GM12878 (cell line): ENCODE measurements at regions not wholly inside any gene's neighbourhood (a gene's known extent, or its start where the extent isn't known, plus 50 kb on each side); places are given as distances from the start of the nearest gene placed in this dataset.

Experiments used
- ATAC-seq: fragments of 200-7000 bp; cut with Tn5 transposase; 3 replicates; pipeline ENCODE4 v1.9.1; 2020; ENCODE audit warnings: mild to moderate bottlenecking, moderate library complexity
- BruUV-seq: library from RNA; stranded (reverse); fragments of 400-500 nt; replicated peaks from 2 replicates; lab custom pipeline; 2021; lab: Mats Ljungman, UMichigan
- CTCF ChIA-PET: fragments of 300-600 bp; sonication (Branson Sonifier 250); formaldehyde crosslinking; extraction: SDS; loops from one replicate; lab custom pipeline; 2021; ENCODE audit warnings: inconsistent platforms; lab: Yijun Ruan, JAX
- POLR2A ChIA-PET: fragments of 350-600 bp; formaldehyde crosslinking; extraction: SDS; loops from one replicate; lab custom pipeline; 2021; ENCODE audit warnings: inconsistent platforms; lab: Charles Lee
- RAD21 ChIA-PET: fragments of 300-600 bp; sonication (Branson Sonifier 250); formaldehyde crosslinking; loops from one replicate; lab custom pipeline; 2023; ENCODE audit warnings: antibody characterized with exemption; ENCODE audit not compliant: unreplicated experiment; lab: Charles Lee
- SMC1A ChIA-PET: fragments of 300-600 bp; sonication (Branson Sonifier 250); formaldehyde crosslinking; loops from one replicate; lab custom pipeline; 2023; ENCODE audit not compliant: unreplicated experiment, uncharacterized antibody; lab: Charles Lee
- DNase-seq: peaks from one replicate; pipeline ENCODE4 v3.0.0-alpha.2; 2011; ENCODE audit warnings: low read depth, low spot score
- FAIRE-seq: peaks from 3 replicates; lab custom pipeline; 2011; peaks lifted over from hg19 to GRCh38; lab: Jason Lieb, UNC
- H2AFZ ChIP-seq: 2 replicates; pipeline ENCODE4 v1.6.0; 2011; ENCODE audit warnings: low read depth, low read length, control low read depth; ENCODE audit not compliant: control insufficient read depth
- H3K27ac ChIP-seq: 2 replicates; pipeline ENCODE4 v1.5.1; 2011; ENCODE audit warnings: control low read depth; ENCODE audit not compliant: control insufficient read depth, insufficient read depth
- H3K27me3 ChIP-seq, 2 experiments: replicated peaks in 1 of 2; 2 replicates each; pipeline versions ENCODE4 v1.6.0 to v1.6.1; 2011; ENCODE audit warnings: low read length in 1 of 2; ENCODE audit not compliant: control insufficient read depth in 2 of 2, insufficient read depth in 2 of 2
- H3K36me3 ChIP-seq, 2 experiments: 2 replicates each; pipeline ENCODE4 v1.5.1; 2011; ENCODE audit warnings: low read length in 1 of 2; ENCODE audit not compliant: control insufficient read depth in 2 of 2, insufficient read depth in 2 of 2
- H3K4me1 ChIP-seq: 2 replicates; pipeline ENCODE4 v1.6.1; 2011; ENCODE audit warnings: mild to moderate bottlenecking, low read length, moderate library complexity, mixed read lengths; ENCODE audit not compliant: control insufficient read depth, insufficient read depth
- H3K4me2 ChIP-seq: 2 replicates; pipeline ENCODE4 v1.6.0; 2011; ENCODE audit warnings: control low read depth; ENCODE audit not compliant: control insufficient read depth, insufficient read depth
- H3K4me3 ChIP-seq: fragments of 200-600 bp; sonication (generic); 2 replicates; pipeline ENCODE4 v1.5.1; 2016
- H3K79me2 ChIP-seq: 2 replicates; pipeline ENCODE4 v1.6.0; 2011; ENCODE audit warnings: low read length; ENCODE audit not compliant: control insufficient read depth, insufficient read depth
- H3K9ac ChIP-seq: 2 replicates; pipeline ENCODE4 v1.8.0; 2011; ENCODE audit warnings: low read length, control low read depth, mixed read lengths; ENCODE audit not compliant: control insufficient read depth, insufficient read depth
- H3K9me3 ChIP-seq: replicated peaks from 3 replicates; pipeline ENCODE4 v1.5.1; 2011; ENCODE audit warnings: mild to moderate bottlenecking, low read length; ENCODE audit not compliant: control insufficient read depth, insufficient read depth
- H4K20me1 ChIP-seq: 2 replicates; pipeline ENCODE4 v1.6.0; 2011; ENCODE audit not compliant: control insufficient read depth, insufficient read depth
- ATF3 ChIP-seq: IDR thresholded peaks from 2 replicates; pipeline ENCODE4 v1.6.1; 2011; ENCODE audit warnings: low read depth, mild to moderate bottlenecking, low read length, moderate library complexity, borderline replicate concordance; ENCODE audit errors: extremely low read depth
- CREM ChIP-seq: IDR thresholded peaks from 2 replicates; pipeline ENCODE4 v1.6.1; 2014; ENCODE audit warnings: antibody characterized with exemption, low read depth
- ELK1 ChIP-seq: IDR thresholded peaks from 2 replicates; pipeline ENCODE4 v1.6.1; 2012; ENCODE audit warnings: low read depth, low read length, improper control_type of control experiment
- EZH2 ChIP-seq: IDR thresholded peaks from 2 replicates; pipeline ENCODE4 v1.6.1; 2012; ENCODE audit warnings: low read depth, mild to moderate bottlenecking, control low read depth, inconsistent platforms, low read length, borderline replicate concordance; ENCODE audit not compliant: control insufficient read depth
- FOS ChIP-seq: IDR thresholded peaks from 3 replicates; pipeline ENCODE4 v1.6.1; 2011; ENCODE audit warnings: borderline replicate concordance; ENCODE audit not compliant: insufficient read length; ENCODE audit errors: extremely low read depth
- IRF3 ChIP-seq: fragments of 450-650 bp; IDR thresholded peaks from 2 replicates; pipeline ENCODE4 v1.6.1; 2014; ENCODE audit warnings: mild to moderate bottlenecking
- POU2F2 ChIP-seq: IDR thresholded peaks from 3 replicates; pipeline ENCODE4 v1.6.1; 2011; ENCODE audit warnings: low read depth, mild to moderate bottlenecking, low read length, borderline replicate concordance
- RELA ChIP-seq: fragments of 450-650 bp; IDR thresholded peaks from 2 replicates; pipeline ENCODE4 v1.8.0; 2014; ENCODE audit warnings: borderline replicate concordance; ENCODE audit not compliant: partially characterized antibody
- RFX5 ChIP-seq: IDR thresholded peaks from 2 replicates; pipeline ENCODE4 v1.6.1; 2011; ENCODE audit warnings: low read depth, low read length, improper control_type of control experiment
- TCF3 ChIP-seq: IDR thresholded peaks from 2 replicates; pipeline ENCODE4 v1.6.1; 2012; ENCODE audit warnings: low read depth, mild to moderate bottlenecking, low read length, borderline replicate concordance; ENCODE audit not compliant: insufficient read depth
- ZBTB4 ChIP-seq: fragments of 450-650 bp; formaldehyde crosslinking; IDR thresholded peaks from 2 replicates; pipeline ENCODE4 v1.4.0; 2022; ENCODE audit warnings: mild to moderate bottlenecking, moderate library complexity
- ZNF207 ChIP-seq: fragments of 450-650 bp; IDR thresholded peaks from 2 replicates; pipeline ENCODE4 v1.6.1; 2014; ENCODE audit warnings: antibody characterized with exemption, mild to moderate bottlenecking, borderline replicate concordance
- ZNF274 ChIP-seq: IDR thresholded peaks from one replicate; pipeline ENCODE4 v1.8.0; 2011; ENCODE audit not compliant: insufficient read length, insufficient read depth
- WGBS: methylation state at CpG from one replicate; pipeline ENCODE4 v1.1.6; 2016; ENCODE audit warnings: low lambda C conversion rate; ENCODE audit not compliant: insufficient replicate concordance, insufficient coverage; ENCODE audit errors: missing lambda C conversion rate; 5-methylcytosine and 5-hydroxymethylcytosine counted together
- in situ Hi-C: fragments of 300-500 bp; cut with MboI; formaldehyde crosslinking; loops from 9 replicates; pipeline ENCODE4 v1.14.3; 2018; ENCODE audit warnings: mixed read lengths
- intact Hi-C: fragments of 100-400 bp; cut with micrococcal nuclease; formaldehyde crosslinking; loops from one replicate; pipeline ENCODE4 v1.14.2; 2022; ENCODE audit not compliant: unreplicated experiment

- DNase-seq (no peak), FAIRE-seq (no peak), ATAC-seq (no peak)
- H3K79me2 ChIP-seq = no peaks in the 10 kb centered on the region
- no peaks in the 10 kb centered on the region for H3K36me3 ChIP-seq
- SMC1A ChIA-PET = no interaction called here
- H3K27ac ChIP-seq = no peak overlapping the region
- H3K4me3 ChIP-seq = no peak overlapping the region
- 0% methylated on average over 1 of the region's 1 CpG for WGBS
- no peaks in the 10 kb centered on the region for H3K9me3 ChIP-seq
- CTCF ChIA-PET = no interaction called here
- in situ Hi-C loops (no loop called here), intact Hi-C loops (no loop called here)
- no peak overlapping the region for H2AFZ ChIP-seq
- H3K9ac ChIP-seq = no peak overlapping the region
- RAD21 ChIA-PET = no interaction called here
- POLR2A ChIA-PET = no interaction called here
- H3K4me1 ChIP-seq = no peaks in the 10 kb centered on the region
- H4K20me1 ChIP-seq = no peaks in the 10 kb centered on the region
- TF ChIP-seq EZH2 = no peak
- TF ChIP-seq ZBTB4 (CRISPR knock-in tag) = no peak
- no peak for TF ChIP-seq POU2F2
- TF ChIP-seq CREM = no peak
- no TSS peak for BruUV-seq
- no peak overlapping the region for H3K4me2 ChIP-seq
- no peaks in the 10 kb centered on the region for H3K27me3 ChIP-seq
These were observed 74.2 kb upstream of the TLR3 start for GRCh38 chr4:185994750-185995149.

DNA sequence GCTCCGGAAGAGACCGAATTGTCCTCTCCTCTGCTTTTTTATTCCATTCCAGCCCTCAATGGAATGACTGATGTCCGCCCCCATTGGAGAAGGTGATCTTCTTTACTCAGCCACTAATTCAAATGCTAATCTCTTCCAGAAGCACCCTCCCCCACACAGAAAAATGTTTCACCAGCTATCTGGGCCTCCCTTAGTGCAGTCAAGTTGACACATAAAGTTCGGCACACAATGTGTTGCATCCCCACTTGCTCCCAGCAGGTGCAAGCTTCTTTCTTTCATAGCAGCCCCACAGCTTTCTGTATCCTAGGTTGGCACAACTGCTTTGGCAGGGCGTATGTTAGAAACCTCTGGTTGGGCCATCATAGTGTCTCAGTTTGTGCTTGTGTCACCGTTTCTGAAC is 73.3 kb upstream of the TLR3 start:
- ChIA-PET POLR2A (no interaction called here), SMC1A (no interaction called here), CTCF (no interaction called here), RAD21 (no interaction called here)
- no peak overlapping the region for H3K9ac ChIP-seq
- H3K36me3 ChIP-seq = no peaks in the 10 kb centered on the region
- in situ Hi-C loops (no loop called here), intact Hi-C loops (no loop called here)
- no peak overlapping the region for H3K4me2 ChIP-seq
- 58% methylated on average over 6 of the region's 6 CpGs for WGBS
- no peak for DNase-seq
- no peak for FAIRE-seq
- H3K4me1 ChIP-seq = no peaks in the 10 kb centered on the region
- no peak overlapping the region for H2AFZ ChIP-seq
- H3K27me3 ChIP-seq = no peaks in the 10 kb centered on the region
- no peaks in the 10 kb centered on the region for H3K79me2 ChIP-seq
- no peak overlapping the region for H3K4me3 ChIP-seq
- H3K27ac ChIP-seq = no peak overlapping the region
- H4K20me1 ChIP-seq = no peaks in the 10 kb centered on the region
- ATAC-seq = no peak
- BruUV-seq = no TSS peak
- no peaks in the 10 kb centered on the region for H3K9me3 ChIP-seq
- TF ChIP-seq IRF3 (no peak), ATF3 (no peak), TCF3 (no peak), RELA (no peak), ELK1 (no peak), ZNF207 (no peak), ZNF274 (no peak), FOS (no peak), RFX5 (no peak)
